ENCODE measurements at regions not wholly inside any gene's neighbourhood (a gene's known extent, or its start where the extent isn't known, plus 50 kb on each side); places are given as distances from the start of the nearest gene placed in this dataset.
"Not testable (repeated sequence)": the region's sequence is repeated elsewhere in the genome, so short reads cannot be mapped to it uniquely, and the experiment has no call there.

DNA sequence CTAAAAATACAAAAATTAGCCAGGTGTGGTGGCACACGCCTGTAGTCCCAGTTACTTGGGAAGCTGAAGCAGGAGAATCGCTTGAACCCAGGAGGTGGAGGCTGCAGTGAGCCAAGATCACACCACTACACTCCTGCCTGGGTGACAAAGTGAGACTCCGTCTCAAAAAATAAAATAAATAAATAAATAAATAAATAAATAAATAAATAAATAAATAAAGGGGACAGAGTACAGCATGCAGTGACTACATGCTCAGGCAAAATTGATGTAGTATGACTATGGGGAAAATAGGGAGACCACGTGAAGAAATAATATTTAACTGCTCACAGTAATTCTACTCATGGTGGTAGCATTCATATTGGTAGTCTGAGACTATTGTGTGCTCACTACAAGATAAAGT is 117.7 kb upstream of the RREB1 start:
- H3K4me3 ChIP-seq (replicated peaks in 1 of 3; ENCODE audit: insufficient read depth in 1 of 3, low read depth in 1 of 3, low read length in 3 of 3); POLR2A ChIA-PET; H3K9me1 ChIP-seq (replicated peaks; ENCODE audit: control insufficient read depth, extremely low read depth, insufficient read depth, low read length); H3K4me1 ChIP-seq (ENCODE audit: control insufficient read depth, extremely low read depth, insufficient read depth, low read length); H3K27me3 ChIP-seq (ENCODE audit: control insufficient read depth in 2 of 2, insufficient read depth in 2 of 2, low read length in 2 of 2); H3K4me2 ChIP-seq (ENCODE audit: insufficient read depth, low read length); H3K79me2 ChIP-seq (ENCODE audit: control insufficient read depth, insufficient read depth, low read length); dilution Hi-C loops (cut with MboI; ENCODE audit: extremely low pct_ligation_motif_present, low sequenced_read_pairs); H4K20me1 ChIP-seq (replicated peaks; ENCODE audit: control insufficient read depth, extremely low read depth, insufficient read depth, low read length); FAIRE-seq; BruUV-seq (replicated peaks); intact Hi-C loops (cut with micrococcal nuclease); H3K27ac ChIP-seq (ENCODE audit: insufficient read depth, low read depth, low read length); DNase-seq (ENCODE audit: low read depth, low spot score); H3K9me3 ChIP-seq (replicated peaks; ENCODE audit: control insufficient read depth, insufficient read depth, low read length); H2AFZ ChIP-seq (ENCODE audit: low read depth, low read length); H3K9ac ChIP-seq (replicated peaks; ENCODE audit: extremely low read depth, insufficient read depth, low read length); H3K36me3 ChIP-seq (ENCODE audit: control insufficient read depth in 2 of 2, extremely low read depth in 1 of 2, insufficient read depth in 2 of 2, low read length in 2 of 2); CTCF ChIA-PET: not testable (repeated sequence)

DNA sequence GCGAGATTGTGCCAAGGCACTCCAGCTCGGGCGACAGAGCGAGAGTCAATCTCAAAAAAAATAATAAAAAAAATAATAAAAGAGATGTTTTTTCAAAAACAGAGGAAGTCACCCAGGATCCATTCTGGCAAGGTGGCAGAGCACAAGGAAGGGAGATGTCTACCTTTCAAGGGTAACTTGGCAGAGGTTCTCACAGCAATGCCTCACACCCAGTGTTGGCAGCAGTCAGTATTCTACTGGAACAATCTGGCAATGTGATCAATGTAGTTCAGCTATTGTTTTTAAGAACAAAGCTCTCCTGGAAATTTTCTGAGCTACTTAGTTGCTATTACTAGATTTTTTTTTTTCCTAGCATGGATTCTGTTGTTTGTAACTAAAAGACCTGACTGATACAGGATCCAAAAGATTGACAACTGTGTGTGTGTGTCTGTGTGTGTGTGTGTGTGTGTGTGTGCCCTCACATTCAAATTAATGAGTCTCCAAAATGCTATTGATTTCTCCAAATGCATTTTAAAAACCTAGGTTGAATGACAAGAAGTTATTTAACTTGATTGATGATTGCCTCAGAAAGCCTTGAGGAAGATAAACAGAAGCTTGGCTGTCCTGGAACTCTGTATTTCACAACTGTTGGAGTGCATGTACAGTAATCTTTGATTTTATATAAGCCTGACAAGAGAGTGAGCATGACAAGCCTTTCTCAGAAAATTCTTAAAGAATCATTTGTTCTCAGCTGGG is 114.1 kb upstream of the RREB1 start:
- Histone ChIP-seq H2AFZ (ENCODE audit: low read depth, low read length) (no peak overlapping the region), H3K4me1 (ENCODE audit: control insufficient read depth, extremely low read depth, insufficient read depth, low read length) (no peaks in the 10 kb centered on the region), H3K27ac (ENCODE audit: insufficient read depth, low read depth, low read length) (no peak overlapping the region), H3K9me1 (replicated peaks; ENCODE audit: control insufficient read depth, extremely low read depth, insufficient read depth, low read length) (no peaks in the 10 kb centered on the region), H3K4me3 (replicated peaks in 1 of 3; ENCODE audit: insufficient read depth in 1 of 3, low read depth in 1 of 3, low read length in 3 of 3) (no peak overlapping the region), H3K9me3 (replicated peaks; ENCODE audit: control insufficient read depth, insufficient read depth, low read length) (no peaks in the 10 kb centered on the region), H3K79me2 (ENCODE audit: control insufficient read depth, insufficient read depth, low read length) (no peaks in the 10 kb centered on the region), H3K27me3 (ENCODE audit: control insufficient read depth in 2 of 2, insufficient read depth in 2 of 2, low read length in 2 of 2) (no peaks in the 10 kb centered on the region), H3K9ac (replicated peaks; ENCODE audit: extremely low read depth, insufficient read depth, low read length) (no peak overlapping the region), H3K4me2 (ENCODE audit: insufficient read depth, low read length) (no peak overlapping the region), H3K36me3 (ENCODE audit: control insufficient read depth in 2 of 2, extremely low read depth in 1 of 2, insufficient read depth in 2 of 2, low read length in 2 of 2) (no peaks in the 10 kb centered on the region), H4K20me1 (replicated peaks; ENCODE audit: control insufficient read depth, extremely low read depth, insufficient read depth, low read length) (no peaks in the 10 kb centered on the region)
- ChIA-PET CTCF (interaction anchor here (1.5 to 1.6 kb wide), 2 partner anchors 22 to 269 kb away, joined by 3 to 6 read pairs; no protein-coding TSS in a partner anchor), POLR2A (no interaction called here)
- TF ChIP-seq, protein P1, sequence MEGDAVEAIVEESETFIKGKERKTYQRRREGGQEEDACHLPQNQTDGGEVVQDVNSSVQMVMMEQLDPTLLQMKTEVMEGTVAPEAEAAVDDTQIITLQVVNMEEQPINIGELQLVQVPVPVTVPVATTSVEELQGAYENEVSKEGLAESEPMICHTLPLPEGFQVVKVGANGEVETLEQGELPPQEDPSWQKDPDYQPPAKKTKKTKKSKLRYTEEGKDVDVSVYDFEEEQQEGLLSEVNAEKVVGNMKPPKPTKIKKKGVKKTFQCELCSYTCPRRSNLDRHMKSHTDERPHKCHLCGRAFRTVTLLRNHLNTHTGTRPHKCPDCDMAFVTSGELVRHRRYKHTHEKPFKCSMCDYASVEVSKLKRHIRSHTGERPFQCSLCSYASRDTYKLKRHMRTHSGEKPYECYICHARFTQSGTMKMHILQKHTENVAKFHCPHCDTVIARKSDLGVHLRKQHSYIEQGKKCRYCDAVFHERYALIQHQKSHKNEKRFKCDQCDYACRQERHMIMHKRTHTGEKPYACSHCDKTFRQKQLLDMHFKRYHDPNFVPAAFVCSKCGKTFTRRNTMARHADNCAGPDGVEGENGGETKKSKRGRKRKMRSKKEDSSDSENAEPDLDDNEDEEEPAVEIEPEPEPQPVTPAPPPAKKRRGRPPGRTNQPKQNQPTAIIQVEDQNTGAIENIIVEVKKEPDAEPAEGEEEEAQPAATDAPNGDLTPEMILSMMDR (IDR thresholded peaks at IDR 0.05; ENCODE audit: extremely low read depth in 1 of 2, insufficient read depth in 1 of 2, low read depth in 1 of 2, low read length in 2 of 2): no peak
- TF ChIP-seq POLR2A (IDR thresholded peaks at IDR 0.05; ENCODE audit: low read depth, low read length): no peak
- no peak for TF ChIP-seq POLR2AphosphoS5 (IDR thresholded peaks at IDR 0.05; ENCODE audit: insufficient read depth, low read depth, low read length)
- TF ChIP-seq FOS (IDR thresholded peaks at IDR 0.05; ENCODE audit: borderline replicate concordance, insufficient read depth, low read length): no peak
- intact Hi-C loops (cut with micrococcal nuclease): no loop called here
- FAIRE-seq (no peak), DNase-seq (ENCODE audit: low read depth, low spot score) (no peak)
- dilution Hi-C loops (cut with MboI; ENCODE audit: extremely low pct_ligation_motif_present, low sequenced_read_pairs): no loop called here
- BruUV-seq (replicated peaks): no TSS peak
